ENCODE measurements at regions not wholly inside any gene's neighbourhood (a gene's known extent, or its start where the extent isn't known, plus 50 kb on each side); places are given as distances from the start of the nearest gene placed in this dataset.
A peak's percentile ranks its signal among the peaks of the same experiment; 100 is the strongest.

- WGBS (ENCODE audit: missing lambda C conversion rate) = 52% methylated on average over 7 of the region's 7 CpGs
- no peak for ATAC-seq
- CTCF ChIA-PET = interaction anchor here (1.0 to 1.3 kb wide), 3 partner anchors 27 to 292 kb away, joined by 3 read pairs; no protein-coding TSS in a partner anchor
Observed at GRCh38 chr17:79320331-79320730, 245.7 kb downstream of the ENGASE start.

GRCh38 chr17:79317916-79318315 lies 243.3 kb downstream of the ENGASE start:
- no peak overlapping the region for H3K4me2 ChIP-seq
- H3K4me1 ChIP-seq = no peaks in the 10 kb centered on the region
- FAIRE-seq (no peak), DNase-seq (ENCODE audit: low read depth in 1 of 2, low spot score in 1 of 2) (no peak), ATAC-seq (no peak)
- TF ChIP-seq MAX (IDR thresholded peaks at IDR 0.05) = no peak
- TF ChIP-seq MAFK (IDR thresholded peaks at IDR 0.05; ENCODE audit: partially characterized antibody) = peak; percentile 53
- H3K27ac ChIP-seq = no peak overlapping the region
- H3K4me3 ChIP-seq = no peak overlapping the region
- CTCF ChIA-PET = interaction anchor here (0.7 kb wide), 1 partner anchor 230 kb away, joined by 3 read pairs; no protein-coding TSS in a partner anchor
- no peaks in the 10 kb centered on the region for H3K9me3 ChIP-seq
- 84% methylated on average over 5 of the region's 5 CpGs for WGBS (ENCODE audit: missing lambda C conversion rate)
- POLR2A ChIA-PET = no interaction called here

More at GRCh38 chr17:79320331-79320730, 245.7 kb downstream of the ENGASE start:
- TF ChIP-seq POLR2AphosphoS2 (conservative IDR thresholded peaks at IDR 0.05; ENCODE audit: low read length) (no peak), HOXA7 (CRISPR knock-in tag; IDR thresholded peaks at IDR 0.05) (no peak), TP53 (CRISPR knock-in tag; IDR thresholded peaks at IDR 0.05) (no peak), ESRRA (IDR thresholded peaks at IDR 0.05; ENCODE audit: borderline replicate concordance, low read length) (no peak), CEBPB (IDR thresholded peaks at IDR 0.05) (no peak), CHD4 (IDR thresholded peaks at IDR 0.05; ENCODE audit: borderline replicate concordance) (no peak), NPAS2 (CRISPR knock-in tag; IDR thresholded peaks at IDR 0.05; ENCODE audit: borderline replicate concordance) (no peak), GATA3 (IDR thresholded peaks at IDR 0.05; ENCODE audit: borderline replicate concordance) (no peak), HDAC2 (IDR thresholded peaks at IDR 0.05) (no peak), ZFP36 (IDR thresholded peaks at IDR 0.05; ENCODE audit: borderline replicate concordance, partially characterized antibody) (no peak), MAFK (IDR thresholded peaks at IDR 0.05; ENCODE audit: partially characterized antibody) (no peak), NFE2L2 (conservative IDR thresholded peaks at IDR 0.05; ENCODE audit: low read length) (no peak), CHD2 (IDR thresholded peaks at IDR 0.05; ENCODE audit: low read length, partially characterized antibody) (no peak), RFX5 (IDR thresholded peaks at IDR 0.05) (no peak)
- no peak overlapping the region for H3K4me2 ChIP-seq
- no peaks in the 10 kb centered on the region for H3K4me1 ChIP-seq
- FAIRE-seq (no peak), DNase-seq (ENCODE audit: low read depth in 1 of 2, low spot score in 1 of 2) (no peak)
- POLR2A ChIA-PET = no interaction called here
- no peak overlapping the region for H3K27ac ChIP-seq
- no peak overlapping the region for H3K4me3 ChIP-seq
- no peaks in the 10 kb centered on the region for H3K9me3 ChIP-seq

- ChIA-PET CTCF (interaction anchor here (0.8 to 1.1 kb wide), 2 partner anchors 11 to 26 kb away, joined by 3 to 4 read pairs; no protein-coding TSS in a partner anchor), POLR2A (no interaction called here)
- ATAC-seq (no peak), FAIRE-seq (no peak), DNase-seq (ENCODE audit: low read depth in 1 of 2, low spot score in 1 of 2) (no peak)
- TF ChIP-seq RCOR1 (IDR thresholded peaks at IDR 0.05; ENCODE audit: low read depth, low read length) = no peak
- no peak for TF ChIP-seq ZC3H11A (IDR thresholded peaks at IDR 0.05)
- no peak for TF ChIP-seq REST (IDR thresholded peaks at IDR 0.05)
- TF ChIP-seq HDAC2 (IDR thresholded peaks at IDR 0.05) = no peak
- no peak for TF ChIP-seq BCL3 (IDR thresholded peaks at IDR 0.05)
- TF ChIP-seq EHMT2 (IDR thresholded peaks at IDR 0.05; ENCODE audit: low read depth) = no peak
- TF ChIP-seq FOSL2 (IDR thresholded peaks at IDR 0.05) = no peak
- TF ChIP-seq FOSL2 (CRISPR knock-in tag; IDR thresholded peaks at IDR 0.05) = no peak
- TF ChIP-seq HOXB5 (CRISPR knock-in tag; IDR thresholded peaks at IDR 0.05) = no peak
- no peak for TF ChIP-seq ELK1 (IDR thresholded peaks at IDR 0.05; ENCODE audit: low read depth, low read length)
- no peak for TF ChIP-seq EP300 (IDR thresholded peaks at IDR 0.05)
- no peak for TF ChIP-seq HOXA7 (CRISPR knock-in tag; IDR thresholded peaks at IDR 0.05)
- no peak for TF ChIP-seq JUNB (IDR thresholded peaks at IDR 0.05)
- no peak for TF ChIP-seq PHF8 (IDR thresholded peaks at IDR 0.05; ENCODE audit: borderline replicate concordance, low read depth)
- TF ChIP-seq RAD21 (conservative IDR thresholded peaks at IDR 0.05 in 1 of 2, IDR thresholded peaks at IDR 0.05 in 1 of 2) = no peak
- no peak for TF ChIP-seq CHD4 (IDR thresholded peaks at IDR 0.05; ENCODE audit: borderline replicate concordance)
- no peak for TF ChIP-seq CEBPB (IDR thresholded peaks at IDR 0.05)
- no peak for TF ChIP-seq SREBF2 (IDR thresholded peaks at IDR 0.05)
- TF ChIP-seq CBX8 (IDR thresholded peaks at IDR 0.05) = no peak
- H3K4me3 ChIP-seq = no peak overlapping the region
- 63% methylated on average over 6 of the region's 6 CpGs for whole genome bisulfite sequencing (ENCODE audit: missing lambda C conversion rate)
- no peak overlapping the region for H3K27ac ChIP-seq
- no peaks in the 10 kb centered on the region for H3K9me3 ChIP-seq
- H3K4me2 ChIP-seq = no peak overlapping the region
- no peaks in the 10 kb centered on the region for H3K4me1 ChIP-seq
Observed at GRCh38 chr17:79316805-79317204, 242.2 kb downstream of the ENGASE start.

Data from A549 (cell line).